Naive thymus-derived CD4-positive, alpha-beta T cell (primary cell): ENCODE measurements at regions not wholly inside any gene's neighbourhood (a gene's known extent, or its start where the extent isn't known, plus 50 kb on each side); places are given as distances from the start of the nearest gene placed in this dataset.

Source experiments
- ATAC-seq: fragments of 150-1000 bp; cut with Tn5 transposase; 2 replicates; pipeline ENCODE4 v1.10.0; 2021; ENCODE audit warnings: mild to moderate bottlenecking, moderate library complexity
- CTCF ChIA-PET: fragments of 350-600 bp; sonication (Branson Sonifier 250); formaldehyde crosslinking; loops from one replicate; lab custom pipeline; 2021; ENCODE audit warnings: antibody characterized with exemption; lab: Charles Lee
- POLR2A ChIA-PET: fragments of 350-600 bp; sonication (Branson Sonifier 250); formaldehyde crosslinking; loops from one replicate; lab custom pipeline; 2021; ENCODE audit warnings: antibody characterized with exemption, inconsistent platforms; lab: Charles Lee
- DNase-seq, 9 donors: peaks; one replicate each; pipeline versions ENCODE4 v3.0.0 to v3.0.0-alpha.2; 2020 to 2022; ENCODE audit warnings: mixed read lengths in 1 of 9
- H3K27ac ChIP-seq: one replicate; pipeline ENCODE4 v1.7.0; 2013; ENCODE audit warnings: mild to moderate bottlenecking, low read depth, low read length, moderate library complexity
- H3K27me3 ChIP-seq, 2 donors: one replicate each; pipeline ENCODE4 v1.7.0; 2013; ENCODE audit warnings: low read length in 2 of 2, mild to moderate bottlenecking in 2 of 2, moderate library complexity in 2 of 2; ENCODE audit not compliant: control insufficient read depth in 2 of 2, insufficient read depth in 2 of 2
- H3K36me3 ChIP-seq, 3 experiments: 1 replicate in 2 of 3; 2 replicates in 1 of 3; pipeline ENCODE4 v1.7.0; 2013; ENCODE audit warnings: low read length in 3 of 3, mild to moderate bottlenecking in 3 of 3, moderate library complexity in 1 of 3; ENCODE audit not compliant: insufficient read depth in 3 of 3, control insufficient read depth in 2 of 3
- H3K4me1 ChIP-seq, 2 donors: one replicate each; pipeline ENCODE4 v1.7.0; 2013; ENCODE audit warnings: low read length in 2 of 2, mild to moderate bottlenecking in 2 of 2, moderate library complexity in 1 of 2; ENCODE audit not compliant: control insufficient read depth in 2 of 2, insufficient read depth in 2 of 2
- H3K4me3 ChIP-seq: 2 replicates; pipeline ENCODE4 v1.7.0; 2013; ENCODE audit warnings: mild to moderate bottlenecking, low read length
- H3K9me3 ChIP-seq, 3 experiments: 1 replicate in 2 of 3; 2 replicates in 1 of 3; pipeline ENCODE4 v1.7.0; 2013; ENCODE audit warnings: low read length in 3 of 3; ENCODE audit not compliant: control insufficient read depth in 2 of 3
- H3K27ac Mint-ChIP-seq, 9 donors: one replicate each; pipeline ENCODE4 v1.8.0; 2020 to 2022; ENCODE audit warnings: mixed read lengths in 9 of 9, mild to moderate bottlenecking in 8 of 9, moderate library complexity in 5 of 9, inconsistent platforms in 2 of 9
- H3K27me3 Mint-ChIP-seq, 5 donors: one replicate each; pipeline ENCODE4 v1.8.0; 2021 to 2022; ENCODE audit warnings: mixed read lengths in 5 of 5, mild to moderate bottlenecking in 1 of 5
- H3K36me3 Mint-ChIP-seq, 5 donors: one replicate each; pipeline ENCODE4 v1.8.0; 2020 to 2022; ENCODE audit warnings: mixed read lengths in 5 of 5, mild to moderate bottlenecking in 3 of 5, inconsistent platforms in 1 of 5
- H3K4me1 Mint-ChIP-seq, 7 donors: one replicate each; pipeline ENCODE4 v1.8.0; 2020 to 2022; ENCODE audit warnings: mixed read lengths in 7 of 7, mild to moderate bottlenecking in 3 of 7, inconsistent platforms in 1 of 7
- H3K4me3 Mint-ChIP-seq, 10 donors: one replicate each; pipeline ENCODE4 v1.8.0; 2020 to 2022; ENCODE audit warnings: mild to moderate bottlenecking in 10 of 10, mixed read lengths in 10 of 10, moderate library complexity in 6 of 10, inconsistent platforms in 2 of 10
- H3K9me3 Mint-ChIP-seq, 11 donors: one replicate each; pipeline ENCODE4 v1.8.0; 2020 to 2022; ENCODE audit warnings: mixed read lengths in 11 of 11, mild to moderate bottlenecking in 4 of 11, inconsistent platforms in 1 of 11, moderate library complexity in 1 of 11
- intact Hi-C, 2 donors: fragments of 100-400 bp; cut with micrococcal nuclease; formaldehyde crosslinking; loops; one replicate each; pipeline ENCODE4 v1.15.1; 2023

- H3K4me1 ChIP-seq, result no peaks in the 10 kb centered on the region
- ChIA-PET POLR2A (no interaction called here), CTCF (no interaction called here)
- no peaks in the 10 kb centered on the region for H3K36me3 ChIP-seq
- H3K27ac ChIP-seq, result no peak overlapping the region
- Mint-ChIP-seq H3K9me3 (no peaks in the 10 kb centered on the region), H3K4me3 (no peak overlapping the region), H3K4me1 (peaks cover 0 to 16% (median 4%) of the 10 kb centered on the region in 7 donors), H3K27me3 (peaks cover 0 to 4% (median 0%) of the 10 kb centered on the region in 5 donors), H3K27ac (no peak overlapping the region), H3K36me3 (peaks cover 0 to 4% (median 0%) of the 10 kb centered on the region in 5 donors)
- ATAC-seq, result no peak
- no peak for DNase-seq
- H3K9me3 ChIP-seq, result no peaks in the 10 kb centered on the region
- no peaks in the 10 kb centered on the region for H3K27me3 ChIP-seq
- H3K4me3 ChIP-seq, result no peak overlapping the region
- intact Hi-C loops, result no loop called here
Measured at GRCh38 chr7:142590077-142590476, 159.2 kb upstream of the PRSS1 start.

DNA sequence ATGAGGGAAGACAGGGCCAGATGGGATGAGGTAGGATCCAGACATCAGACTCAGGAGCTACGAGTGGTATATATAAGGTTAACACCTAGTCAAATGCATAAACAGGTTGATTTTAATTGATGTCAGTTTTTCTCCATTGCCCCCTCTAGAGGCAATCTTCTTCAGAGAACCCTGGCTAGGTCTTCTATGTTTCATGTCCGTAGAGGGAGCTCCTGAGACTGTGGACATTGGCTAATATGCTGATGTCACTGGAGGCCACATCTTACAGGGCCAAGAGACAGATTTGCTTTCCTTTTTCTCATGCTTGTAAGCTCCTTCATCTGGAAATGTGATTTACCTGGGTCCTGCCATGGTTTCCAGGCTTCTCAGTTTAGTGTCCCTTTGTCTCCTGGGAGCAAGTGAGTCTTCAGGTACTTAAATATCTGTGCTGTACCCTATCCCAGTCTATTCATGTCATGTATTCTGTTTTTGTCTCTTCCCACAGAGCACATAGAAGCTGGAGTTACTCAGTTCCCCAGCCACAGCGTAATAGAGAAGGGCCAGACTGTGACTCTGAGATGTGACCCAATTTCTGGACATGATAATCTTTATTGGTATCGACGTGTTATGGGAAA lies 161.6 kb upstream of the PRSS1 start:
- H3K9me3 Mint-ChIP-seq, result no peaks in the 10 kb centered on the region

DNA sequence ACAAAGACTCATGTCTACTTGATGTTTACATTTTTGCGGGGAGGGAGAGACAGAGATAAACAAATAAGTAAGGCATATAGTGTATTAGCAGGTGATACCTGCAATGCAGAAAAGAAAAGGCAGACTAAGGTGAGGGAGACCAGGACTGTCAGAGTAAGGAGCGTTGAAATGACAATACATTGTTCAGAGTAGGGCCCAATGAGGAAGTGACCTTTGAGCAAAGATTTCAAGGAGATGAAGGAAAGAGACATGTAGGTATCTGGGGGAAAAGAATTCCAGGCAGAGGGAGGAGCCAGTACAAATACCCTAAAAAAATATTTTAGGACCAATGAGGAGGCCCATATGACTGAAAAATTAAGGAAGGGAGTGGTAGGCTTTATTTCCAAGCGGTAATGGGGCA lies 162.7 kb upstream of the PRSS1 start:
- no peak overlapping the region for H3K4me3 ChIP-seq
- no peaks in the 10 kb centered on the region for H3K27me3 Mint-ChIP-seq
- intact Hi-C loops, result loop anchor here (1.0 to 10.0 kb wide), 6 partner anchors 28 to 149 kb away; no protein-coding TSS in a partner anchor
- ATAC-seq (no peak), DNase-seq (no peak)
- no peaks in the 10 kb centered on the region for H3K36me3 ChIP-seq
- peaks cover 3 to 22% (median 9%) of the 10 kb centered on the region in 7 donors for H3K4me1 Mint-ChIP-seq
- CTCF ChIA-PET, result interaction anchor here (0.9 to 1.9 kb wide), 6 partner anchors 8 to 124 kb away, joined by 3 to 9 read pairs (median 6); no protein-coding TSS in a partner anchor
- H3K9me3 ChIP-seq, result no peaks in the 10 kb centered on the region
- peak overlapping the region in 2 of 9 donors; percentile 5 to 16 for H3K27ac Mint-ChIP-seq
- H3K9me3 Mint-ChIP-seq, result no peaks in the 10 kb centered on the region
- peak overlapping the region in 1 of 10 donors; percentile 37 for H3K4me3 Mint-ChIP-seq
- no peaks in the 10 kb centered on the region for H3K4me1 ChIP-seq
- H3K27me3 ChIP-seq, result no peaks in the 10 kb centered on the region
- H3K36me3 Mint-ChIP-seq, result no peaks in the 10 kb centered on the region
- H3K27ac ChIP-seq, result no peak overlapping the region
- POLR2A ChIA-PET, result no interaction called here

More for the DNA sequence above, 161.6 kb upstream of the PRSS1 start:
- peaks cover 0 to 16% (median 5%) of the 10 kb centered on the region in 7 donors for H3K4me1 Mint-ChIP-seq
- peak in 7 of 9 donors; percentile 18 to 53 (median 34) for DNase-seq
- H3K4me3 Mint-ChIP-seq, result peak overlapping the region in 4 of 10 donors; percentile 5 to 56 (median 24)
- no peak overlapping the region for H3K27ac ChIP-seq
- peak overlapping the region in 4 of 9 donors; percentile 12 to 66 (median 42) for H3K27ac Mint-ChIP-seq
- ATAC-seq, result peak; percentile 91
- H3K9me3 ChIP-seq, result no peaks in the 10 kb centered on the region
- ChIA-PET CTCF (interaction anchor here (0.5 to 1.9 kb wide), 22 partner anchors 9 to 1385 kb away, joined by 3 to 9 read pairs (median 4); no protein-coding TSS in a partner anchor), POLR2A (interaction anchor here (0.7 to 1.6 kb wide), 4 partner anchors 201 to 223 kb away, joined by 3 to 16 read pairs (median 6); no protein-coding TSS in a partner anchor)
- H3K4me1 ChIP-seq, result no peaks in the 10 kb centered on the region
- H3K36me3 ChIP-seq, result no peaks in the 10 kb centered on the region
- intact Hi-C loops, result loop anchor here (1.0 to 10.0 kb wide), 6 partner anchors 29 to 150 kb away; no protein-coding TSS in a partner anchor
- no peak overlapping the region for H3K4me3 ChIP-seq
- H3K36me3 Mint-ChIP-seq, result no peaks in the 10 kb centered on the region
- H3K27me3 ChIP-seq, result no peaks in the 10 kb centered on the region
- H3K27me3 Mint-ChIP-seq, result no peaks in the 10 kb centered on the region

GRCh38 chr7:142585425-142585824 lies 163.8 kb upstream of the PRSS1 start:
- ATAC-seq (no peak), DNase-seq (no peak)
- Histone ChIP-seq H3K27ac (no peak overlapping the region), H3K9me3 (no peaks in the 10 kb centered on the region), H3K27me3 (no peaks in the 10 kb centered on the region), H3K4me3 (no peak overlapping the region), H3K36me3 (no peaks in the 10 kb centered on the region), H3K4me1 (peaks cover 0 to 8% of the 10 kb centered on the region in 2 donors)
- Mint-ChIP-seq H3K27me3 (no peaks in the 10 kb centered on the region), H3K27ac (no peak overlapping the region), H3K9me3 (no peaks in the 10 kb centered on the region), H3K4me3 (no peak overlapping the region), H3K4me1 (peaks cover 5 to 32% (median 21%) of the 10 kb centered on the region in 7 donors), H3K36me3 (no peaks in the 10 kb centered on the region)
- ChIA-PET CTCF (interaction anchor here (0.9 to 2.2 kb wide), 3 partner anchors 19 to 127 kb away, joined by 4 to 12 read pairs (median 4); no protein-coding TSS in a partner anchor), POLR2A (no interaction called here)
- intact Hi-C loops, result loop anchor here (5.0 to 10.0 kb wide), 2 partner anchors 131 to 148 kb away; no protein-coding TSS in a partner anchor

- no peak for DNase-seq
Measured at GRCh38 chr7:142584765-142585164, 164.5 kb upstream of the PRSS1 start.

GRCh38 chr7:142583446-142583845 lies 165.8 kb upstream of the PRSS1 start:
- ATAC-seq (peak; percentile 53), DNase-seq (peak in 2 of 9 donors; percentile 30 to 37)
- Mint-ChIP-seq H3K4me3 (no peak overlapping the region), H3K4me1 (peaks cover 5 to 43% (median 28%) of the 10 kb centered on the region in 7 donors), H3K27me3 (no peaks in the 10 kb centered on the region), H3K27ac (peak overlapping the region in 1 of 9 donors; percentile 76), H3K9me3 (no peaks in the 10 kb centered on the region), H3K36me3 (no peaks in the 10 kb centered on the region)
- H3K27ac ChIP-seq, result no peak overlapping the region
- no peaks in the 10 kb centered on the region for H3K9me3 ChIP-seq
- POLR2A ChIA-PET, result no interaction called here
- no peaks in the 10 kb centered on the region for H3K36me3 ChIP-seq
- H3K27me3 ChIP-seq, result no peaks in the 10 kb centered on the region
- peaks cover 0 to 14% of the 10 kb centered on the region in 2 donors for H3K4me1 ChIP-seq
- H3K4me3 ChIP-seq, result no peak overlapping the region
- CTCF ChIA-PET, result no interaction called here
- intact Hi-C loops, result loop anchor here in 1 of 2 donors (1.0 to 10.0 kb wide), 3 partner anchors 48 to 226 kb away; no protein-coding TSS in a partner anchor

More at GRCh38 chr7:142584765-142585164, 164.5 kb upstream of the PRSS1 start:
- Mint-ChIP-seq H3K36me3 (no peaks in the 10 kb centered on the region), H3K4me3 (no peak overlapping the region), H3K9me3 (no peaks in the 10 kb centered on the region), H3K4me1 (peaks cover 5 to 37% (median 28%) of the 10 kb centered on the region in 7 donors), H3K27me3 (no peaks in the 10 kb centered on the region), H3K27ac (no peak overlapping the region)
- no peaks in the 10 kb centered on the region for H3K36me3 ChIP-seq
- no peak overlapping the region for H3K27ac ChIP-seq
- no peaks in the 10 kb centered on the region for H3K9me3 ChIP-seq
- H3K4me3 ChIP-seq, result no peak overlapping the region
- no peak for ATAC-seq
- ChIA-PET CTCF (interaction anchor here (0.7 to 2.2 kb wide), 4 partner anchors 19 to 140 kb away, joined by 4 to 12 read pairs (median 5); no protein-coding TSS in a partner anchor), POLR2A (no interaction called here)
- intact Hi-C loops, result loop anchor here (5.0 to 10.0 kb wide), 2 partner anchors 130 to 147 kb away; no protein-coding TSS in a partner anchor
- peaks cover 0 to 14% of the 10 kb centered on the region in 2 donors for H3K4me1 ChIP-seq
- H3K27me3 ChIP-seq, result no peaks in the 10 kb centered on the region
